Neural crest cell (in vitro differentiated cells): ENCODE measurements at regions not wholly inside any gene's neighbourhood (a gene's known extent, or its start where the extent isn't known, plus 50 kb on each side); places are given as distances from the start of the nearest gene placed in this dataset.

ENCODE experiments used
- DNase-seq: peaks from one replicate; pipeline ENCODE4 v3.0.0; 2021; ENCODE audit warnings: low read depth, mixed read lengths, low spot score
- H3K27ac Mint-ChIP-seq: one replicate; pipeline ENCODE4 v1.8.0; 2021; ENCODE audit warnings: mild to moderate bottlenecking, mixed read lengths; ENCODE audit not compliant: unreplicated experiment
- H3K27me3 Mint-ChIP-seq: 2 replicates; pipeline ENCODE4 v1.8.0; 2021; ENCODE audit warnings: low read depth, mild to moderate bottlenecking, mixed read lengths
- H3K36me3 Mint-ChIP-seq: 2 replicates; pipeline ENCODE4 v1.8.0; 2021; ENCODE audit warnings: low read depth, mild to moderate bottlenecking, mixed read lengths
- H3K4me1 Mint-ChIP-seq: 2 replicates; pipeline ENCODE4 v1.8.0; 2021; ENCODE audit warnings: mixed read lengths
- H3K4me3 Mint-ChIP-seq: one replicate; pipeline ENCODE4 v1.8.0; 2021; ENCODE audit warnings: mild to moderate bottlenecking, mixed read lengths
- H3K9me3 Mint-ChIP-seq: 2 replicates; pipeline ENCODE4 v1.8.0; 2021; ENCODE audit warnings: mixed read lengths
- TF ChIP-seq, protein P1 (sequence below): fragments of 200-600 bp; sonication (generic); conservative IDR thresholded peaks from 2 replicates; pipeline ENCODE4 v1.5.0; 2021; ENCODE audit warnings: antibody characterized with exemption, mild to moderate bottlenecking

DNA sequence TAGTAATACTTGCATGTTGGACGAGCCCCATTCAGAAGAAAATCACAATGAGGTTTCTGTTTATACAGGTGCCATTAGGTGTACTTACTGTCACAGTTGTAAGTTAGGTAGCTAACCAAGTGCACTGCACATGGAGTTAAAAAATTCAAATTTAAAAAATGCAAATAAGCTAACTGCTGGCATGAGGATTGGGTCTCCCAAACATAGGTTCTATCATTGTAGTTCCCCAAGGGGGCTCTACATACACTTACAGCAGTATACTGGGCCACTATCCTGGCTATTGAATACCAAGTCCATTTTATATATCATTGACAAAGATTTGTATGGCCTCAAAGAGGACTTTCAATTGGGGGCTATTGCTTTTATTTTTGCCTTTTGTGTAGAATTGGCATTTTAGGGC lies 153.4 kb downstream of the FMR1NB start:
- H3K27ac Mint-ChIP-seq = no peak overlapping the region
- H3K27me3 Mint-ChIP-seq = no peaks in the 10 kb centered on the region
- TF ChIP-seq, protein P1, sequence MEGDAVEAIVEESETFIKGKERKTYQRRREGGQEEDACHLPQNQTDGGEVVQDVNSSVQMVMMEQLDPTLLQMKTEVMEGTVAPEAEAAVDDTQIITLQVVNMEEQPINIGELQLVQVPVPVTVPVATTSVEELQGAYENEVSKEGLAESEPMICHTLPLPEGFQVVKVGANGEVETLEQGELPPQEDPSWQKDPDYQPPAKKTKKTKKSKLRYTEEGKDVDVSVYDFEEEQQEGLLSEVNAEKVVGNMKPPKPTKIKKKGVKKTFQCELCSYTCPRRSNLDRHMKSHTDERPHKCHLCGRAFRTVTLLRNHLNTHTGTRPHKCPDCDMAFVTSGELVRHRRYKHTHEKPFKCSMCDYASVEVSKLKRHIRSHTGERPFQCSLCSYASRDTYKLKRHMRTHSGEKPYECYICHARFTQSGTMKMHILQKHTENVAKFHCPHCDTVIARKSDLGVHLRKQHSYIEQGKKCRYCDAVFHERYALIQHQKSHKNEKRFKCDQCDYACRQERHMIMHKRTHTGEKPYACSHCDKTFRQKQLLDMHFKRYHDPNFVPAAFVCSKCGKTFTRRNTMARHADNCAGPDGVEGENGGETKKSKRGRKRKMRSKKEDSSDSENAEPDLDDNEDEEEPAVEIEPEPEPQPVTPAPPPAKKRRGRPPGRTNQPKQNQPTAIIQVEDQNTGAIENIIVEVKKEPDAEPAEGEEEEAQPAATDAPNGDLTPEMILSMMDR = no peak
- no peak for DNase-seq
- no peaks in the 10 kb centered on the region for H3K36me3 Mint-ChIP-seq
- peaks cover 7% of the 10 kb centered on the region for H3K4me1 Mint-ChIP-seq
- H3K4me3 Mint-ChIP-seq = no peak overlapping the region
- H3K9me3 Mint-ChIP-seq = peaks cover 2% of the 10 kb centered on the region

DNA sequence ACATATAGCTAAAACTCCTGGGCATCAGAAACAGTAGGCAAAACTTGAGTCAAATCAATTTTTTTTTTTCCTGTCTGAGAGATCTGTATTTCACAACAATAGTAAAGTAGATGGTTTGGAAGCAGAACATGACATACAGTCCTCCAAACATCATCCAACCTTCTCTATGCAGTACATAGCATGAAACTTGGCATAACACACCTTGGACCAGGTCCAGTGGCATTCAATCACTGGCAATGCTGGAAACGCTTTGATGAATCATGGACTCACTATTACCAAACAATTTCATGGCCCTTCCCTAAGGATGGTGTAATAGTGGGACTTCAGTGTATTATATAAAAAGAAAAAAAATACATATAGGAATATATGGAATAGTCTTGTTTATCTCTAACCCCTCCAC lies 154.6 kb downstream of the FMR1NB start:
- Mint-ChIP-seq H3K9me3 (peaks cover 2% of the 10 kb centered on the region), H3K4me3 (no peak overlapping the region), H3K4me1 (peaks cover 7% of the 10 kb centered on the region), H3K36me3 (peaks cover 6% of the 10 kb centered on the region), H3K27me3 (no peaks in the 10 kb centered on the region), H3K27ac (no peak overlapping the region)
- DNase-seq = no peak
- TF ChIP-seq, protein P1 = no peak

DNA sequence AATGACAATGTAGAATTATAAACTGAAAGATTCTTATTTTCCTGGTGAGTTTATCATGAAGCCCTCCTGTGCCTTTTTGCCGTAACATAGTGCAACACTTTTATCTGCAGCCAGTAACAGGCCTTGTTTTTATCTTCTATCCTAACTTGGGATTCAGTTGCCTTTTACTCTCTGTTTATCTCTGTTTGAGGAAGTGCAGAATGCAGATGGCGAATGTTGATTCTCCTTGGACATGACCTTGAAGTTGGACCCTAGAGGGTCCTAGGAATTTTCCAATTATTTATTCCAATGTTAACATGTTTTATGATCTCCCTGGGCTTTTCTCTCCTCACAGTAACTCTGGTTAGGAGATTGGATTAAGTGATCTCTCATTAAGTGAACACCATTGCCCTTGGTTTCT lies 165.0 kb downstream of the FMR1NB start:
- TF ChIP-seq, protein P1 = no peak
- Mint-ChIP-seq H3K27ac (no peak overlapping the region), H3K9me3 (peaks cover 7% of the 10 kb centered on the region)

DNA sequence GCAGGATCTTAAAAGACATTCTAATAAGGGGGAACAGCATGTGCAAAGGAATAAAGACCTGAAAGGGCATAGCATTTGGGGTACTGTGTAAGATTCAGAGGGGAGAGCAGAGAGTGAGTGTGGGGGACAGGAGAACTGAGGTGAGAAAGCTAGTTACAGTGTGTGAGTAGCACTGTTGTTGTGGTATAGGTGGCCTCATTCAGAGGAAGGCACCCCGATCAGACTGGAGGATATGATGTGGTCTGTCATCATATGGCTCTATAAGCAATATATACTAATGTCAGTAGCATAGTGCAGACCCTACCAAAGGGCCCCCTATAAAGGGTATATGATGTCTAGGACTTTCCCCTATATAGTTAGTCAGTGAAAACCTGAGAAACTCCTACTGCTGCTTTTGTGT lies 175.8 kb downstream of the FMR1NB start:
- Mint-ChIP-seq H3K27ac (no peak overlapping the region), H3K9me3 (peaks cover 5% of the 10 kb centered on the region), H3K4me3 (no peak overlapping the region), H3K4me1 (no peaks in the 10 kb centered on the region), H3K27me3 (no peaks in the 10 kb centered on the region), H3K36me3 (no peaks in the 10 kb centered on the region)
- DNase-seq = no peak
- TF ChIP-seq, protein P1 = no peak

More for the DNA sequence above, 165.0 kb downstream of the FMR1NB start:
- Mint-ChIP-seq H3K4me1 (no peaks in the 10 kb centered on the region), H3K27me3 (no peaks in the 10 kb centered on the region), H3K36me3 (no peaks in the 10 kb centered on the region), H3K4me3 (no peak overlapping the region)
- DNase-seq = no peak

DNA sequence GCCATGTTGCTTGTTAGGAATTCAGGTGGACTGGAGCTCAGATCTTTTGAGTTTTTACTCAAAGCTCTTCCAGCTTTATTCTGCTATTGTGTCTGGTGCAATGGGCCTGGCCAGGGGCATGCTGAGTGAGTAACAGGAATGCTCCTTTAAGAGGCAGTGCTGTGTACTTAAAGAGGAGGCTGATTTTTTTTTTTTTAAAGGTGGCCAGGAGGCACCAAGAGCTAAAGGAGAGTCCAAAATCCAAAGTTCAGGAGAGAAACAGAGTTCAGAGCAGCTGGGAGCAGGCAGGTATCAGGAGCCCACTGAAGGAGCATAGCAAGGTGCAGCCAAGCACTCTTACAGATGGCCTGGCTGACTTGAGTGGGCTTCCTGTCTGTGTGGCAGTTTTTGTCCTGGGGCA lies 178.7 kb downstream of the FMR1NB start:
- no peaks in the 10 kb centered on the region for H3K36me3 Mint-ChIP-seq
- no peak for DNase-seq
- H3K9me3 Mint-ChIP-seq = peaks cover 8% of the 10 kb centered on the region
- no peaks in the 10 kb centered on the region for H3K4me1 Mint-ChIP-seq
- H3K4me3 Mint-ChIP-seq = no peak overlapping the region
- TF ChIP-seq, protein P1 = no peak
- H3K27ac Mint-ChIP-seq = no peak overlapping the region
- no peaks in the 10 kb centered on the region for H3K27me3 Mint-ChIP-seq

DNA sequence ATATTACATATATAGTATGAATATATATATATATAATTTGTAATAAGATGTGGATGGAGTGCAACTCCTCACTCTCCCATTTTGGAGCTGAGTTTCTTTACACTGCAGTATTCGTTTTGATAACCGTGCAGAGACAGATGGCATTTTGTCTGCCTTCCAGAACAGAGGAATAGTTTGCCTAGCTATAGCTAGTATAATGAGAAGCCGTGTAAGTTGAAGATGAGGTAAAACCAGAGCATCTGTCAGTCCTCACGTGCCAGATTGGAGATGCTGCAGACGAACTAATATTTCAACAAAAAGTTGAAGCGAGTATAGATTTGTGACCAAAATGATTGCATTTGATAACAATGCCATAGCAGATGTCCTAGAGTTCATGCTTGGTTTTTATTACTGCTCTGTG lies 180.6 kb downstream of the FMR1NB start:
- H3K4me1 Mint-ChIP-seq = no peaks in the 10 kb centered on the region
- no peaks in the 10 kb centered on the region for H3K36me3 Mint-ChIP-seq
- no peaks in the 10 kb centered on the region for H3K27me3 Mint-ChIP-seq
- no peak overlapping the region for H3K4me3 Mint-ChIP-seq
- no peak for DNase-seq
- TF ChIP-seq, protein P1 = no peak
- peaks cover 8% of the 10 kb centered on the region for H3K9me3 Mint-ChIP-seq
- no peak overlapping the region for H3K27ac Mint-ChIP-seq
